ENCODE measurements at regions not wholly inside any gene's neighbourhood (a gene's known extent, or its start where the extent isn't known, plus 50 kb on each side); places are given as distances from the start of the nearest gene placed in this dataset.
"Not testable (repeated sequence)": the region's sequence is repeated elsewhere in the genome, so short reads cannot be mapped to it uniquely, and the experiment has no call there.

DNA sequence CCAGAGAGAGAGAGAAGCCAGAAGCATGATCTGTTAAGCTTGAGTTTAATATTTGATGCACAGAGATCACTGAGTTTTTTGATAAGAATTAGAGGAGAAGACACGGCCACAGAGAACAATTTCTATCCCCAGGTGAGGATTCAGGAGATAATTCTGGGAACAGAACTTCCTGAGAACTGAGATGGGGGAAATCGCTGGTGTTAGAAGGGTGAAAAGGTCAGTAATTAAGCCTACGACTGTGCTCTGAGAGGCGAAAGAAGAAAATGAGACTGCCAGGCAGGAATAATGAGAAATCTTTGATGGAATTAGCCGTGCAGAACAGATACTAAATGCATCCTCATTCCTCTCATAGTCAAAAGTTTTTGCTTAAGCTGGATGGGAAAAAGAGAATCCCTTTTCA, 61.9 kb upstream of the EEF2KMT start:
- DNase-seq (ENCODE audit: low read depth), result not testable (repeated sequence)

GRCh38 chr16:5158494-5158893, 60.9 kb upstream of the EEF2KMT start:
- DNase-seq (ENCODE audit: low read depth), result no peak

DNA sequence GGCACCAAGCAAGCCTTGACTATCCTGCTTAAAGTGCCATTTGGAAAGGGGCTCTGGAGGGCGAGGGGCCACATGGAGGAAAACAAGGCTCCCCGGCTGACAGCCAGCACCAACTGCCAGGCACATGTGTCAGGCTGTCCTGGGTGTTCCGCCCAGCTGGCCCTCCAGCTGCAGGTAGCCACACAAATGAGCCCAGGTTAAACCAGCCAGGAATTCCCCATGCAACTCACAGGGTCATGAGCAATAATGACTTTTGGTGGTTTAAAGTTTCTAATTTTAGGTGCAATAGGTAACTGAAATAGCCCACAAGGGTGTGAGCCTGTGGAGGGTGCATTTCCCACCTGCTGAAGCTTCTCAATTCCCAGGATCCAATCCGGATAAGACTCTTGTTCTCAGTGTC, 58.9 kb upstream of the EEF2KMT start:
- not testable (repeated sequence) for DNase-seq (ENCODE audit: low read depth)

DNA sequence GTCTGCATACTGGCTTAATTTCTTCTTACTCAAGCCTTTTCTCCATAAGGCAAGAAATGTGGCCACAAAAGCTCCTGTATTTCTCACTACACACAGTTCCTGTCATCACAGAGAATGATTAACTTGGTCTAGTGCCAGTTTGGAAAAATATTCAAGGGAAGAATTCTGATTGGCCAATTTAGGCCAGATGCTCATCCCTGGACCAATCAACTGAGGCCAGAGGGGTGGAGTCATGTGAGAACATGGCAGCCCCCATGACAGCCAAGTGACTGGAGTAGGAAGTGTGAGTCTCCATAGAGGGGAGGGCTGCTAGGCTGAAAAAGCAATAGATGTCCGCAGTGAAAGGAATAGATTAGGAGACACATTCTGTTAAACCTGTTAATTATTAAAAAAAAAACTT, 56.4 kb upstream of the EEF2KMT start:
- not testable (repeated sequence) for DNase-seq (ENCODE audit: low read depth)

GRCh38 chr16:5151409-5151808, 53.8 kb upstream of the EEF2KMT start:
- not testable (repeated sequence) for DNase-seq (ENCODE audit: low read depth)

Measured in activated T-helper 9 cell treated with anti-CD3 and anti-CD28 coated beads, Interleukin-2, amount 50 U/mL, for 16 hours (primary cell).